ENCODE measurements at regions not wholly inside any gene's neighbourhood (a gene's known extent, or its start where the extent isn't known, plus 50 kb on each side); places are given as distances from the start of the nearest gene placed in this dataset.

GRCh38 chr1:69363236-69363635 is 204.5 kb upstream of the LRRC7 start:
- no peak for TF ChIP-seq ELF4 (IDR thresholded peaks at IDR 0.05)
- TF ChIP-seq SUZ12 (IDR thresholded peaks at IDR 0.05), result no peak
- TF ChIP-seq HDGF (IDR thresholded peaks at IDR 0.05; ENCODE audit: borderline replicate concordance), result no peak
- TF ChIP-seq ZNF384 (IDR thresholded peaks at IDR 0.05), result no peak
- TF ChIP-seq NFRKB (IDR thresholded peaks at IDR 0.05), result no peak
- no peak for TF ChIP-seq FOXA1 (IDR thresholded peaks at IDR 0.05)
- no peak for TF ChIP-seq FOXK2 (IDR thresholded peaks at IDR 0.05)
- TF ChIP-seq TARDBP (IDR thresholded peaks at IDR 0.05), result no peak
- TF ChIP-seq L3MBTL2 (conservative IDR thresholded peaks at IDR 0.05), result no peak
- no peak for TF ChIP-seq CTBP1 (IDR thresholded peaks at IDR 0.05; ENCODE audit: borderline replicate concordance)
- TF ChIP-seq LEF1 (IDR thresholded peaks at IDR 0.05; ENCODE audit: borderline replicate concordance), result no peak
- TF ChIP-seq SP1 (IDR thresholded peaks at IDR 0.05), result no peak
- no peak for TF ChIP-seq ARNT (IDR thresholded peaks at IDR 0.05)
- POLR2A ChIA-PET, result no interaction called here
- DNase-seq (ENCODE audit: extremely low spot score), result no peak
- CTCF ChIA-PET, result no interaction called here

- ChIA-PET CTCF (no interaction called here), POLR2A (no interaction called here)
- DNase-seq (ENCODE audit: extremely low spot score), result no peak
- TF ChIP-seq SP1 (IDR thresholded peaks at IDR 0.05) (no peak), ELF4 (IDR thresholded peaks at IDR 0.05) (no peak), HDGF (IDR thresholded peaks at IDR 0.05; ENCODE audit: borderline replicate concordance) (no peak), FOXK2 (IDR thresholded peaks at IDR 0.05) (no peak), FOXM1 (IDR thresholded peaks at IDR 0.05; ENCODE audit: borderline replicate concordance) (no peak), PKNOX1 (IDR thresholded peaks at IDR 0.05) (no peak), NFRKB (IDR thresholded peaks at IDR 0.05) (no peak), BHLHE40 (IDR thresholded peaks at IDR 0.05; ENCODE audit: borderline replicate concordance) (no peak)
Observed at GRCh38 chr1:69373520-69373919, 194.2 kb upstream of the LRRC7 start.

GRCh38 chr1:69376408-69376807 is 191.3 kb upstream of the LRRC7 start:
- no peak for DNase-seq (ENCODE audit: extremely low spot score)
- TF ChIP-seq ARNT (IDR thresholded peaks at IDR 0.05) (no peak), FOXK2 (IDR thresholded peaks at IDR 0.05) (no peak), FOXM1 (IDR thresholded peaks at IDR 0.05; ENCODE audit: borderline replicate concordance) (no peak), CTBP1 (IDR thresholded peaks at IDR 0.05; ENCODE audit: borderline replicate concordance) (no peak), PKNOX1 (IDR thresholded peaks at IDR 0.05) (no peak), ZNF384 (IDR thresholded peaks at IDR 0.05) (no peak), SUZ12 (IDR thresholded peaks at IDR 0.05) (no peak), TARDBP (IDR thresholded peaks at IDR 0.05) (no peak), LEF1 (IDR thresholded peaks at IDR 0.05; ENCODE audit: borderline replicate concordance) (no peak), L3MBTL2 (conservative IDR thresholded peaks at IDR 0.05) (no peak), SP1 (IDR thresholded peaks at IDR 0.05) (no peak), FOXA1 (IDR thresholded peaks at IDR 0.05) (no peak), BHLHE40 (IDR thresholded peaks at IDR 0.05; ENCODE audit: borderline replicate concordance) (no peak), ELF4 (IDR thresholded peaks at IDR 0.05) (no peak), NFRKB (IDR thresholded peaks at IDR 0.05) (no peak), HDGF (IDR thresholded peaks at IDR 0.05; ENCODE audit: borderline replicate concordance) (no peak)
- POLR2A ChIA-PET, result no interaction called here
- CTCF ChIA-PET, result no interaction called here

- TF ChIP-seq LEF1 (IDR thresholded peaks at IDR 0.05; ENCODE audit: borderline replicate concordance), result no peak
- TF ChIP-seq SP1 (IDR thresholded peaks at IDR 0.05), result no peak
- no peak for TF ChIP-seq ARNT (IDR thresholded peaks at IDR 0.05)
- no peak for TF ChIP-seq SUZ12 (IDR thresholded peaks at IDR 0.05)
- TF ChIP-seq TARDBP (IDR thresholded peaks at IDR 0.05), result no peak
- no peak for TF ChIP-seq FOXA1 (IDR thresholded peaks at IDR 0.05)
- TF ChIP-seq PKNOX1 (IDR thresholded peaks at IDR 0.05), result no peak
- TF ChIP-seq FOXM1 (IDR thresholded peaks at IDR 0.05; ENCODE audit: borderline replicate concordance), result no peak
- TF ChIP-seq CTBP1 (IDR thresholded peaks at IDR 0.05; ENCODE audit: borderline replicate concordance), result no peak
- TF ChIP-seq L3MBTL2 (conservative IDR thresholded peaks at IDR 0.05), result no peak
- TF ChIP-seq FOXK2 (IDR thresholded peaks at IDR 0.05), result no peak
- no peak for TF ChIP-seq NFRKB (IDR thresholded peaks at IDR 0.05)
- TF ChIP-seq HDGF (IDR thresholded peaks at IDR 0.05; ENCODE audit: borderline replicate concordance), result no peak
- no peak for TF ChIP-seq ELF4 (IDR thresholded peaks at IDR 0.05)
- TF ChIP-seq ZNF384 (IDR thresholded peaks at IDR 0.05), result no peak
- no peak for TF ChIP-seq BHLHE40 (IDR thresholded peaks at IDR 0.05; ENCODE audit: borderline replicate concordance)
- no peak for DNase-seq (ENCODE audit: extremely low spot score)
Observed at GRCh38 chr1:69377507-69377906, 190.2 kb upstream of the LRRC7 start.

GRCh38 chr1:69388044-69388443 is 179.7 kb upstream of the LRRC7 start:
- no peak for TF ChIP-seq FOXM1 (IDR thresholded peaks at IDR 0.05; ENCODE audit: borderline replicate concordance)
- no peak for TF ChIP-seq ZNF384 (IDR thresholded peaks at IDR 0.05)
- no peak for TF ChIP-seq TARDBP (IDR thresholded peaks at IDR 0.05)
- no peak for TF ChIP-seq NFRKB (IDR thresholded peaks at IDR 0.05)
- TF ChIP-seq L3MBTL2 (conservative IDR thresholded peaks at IDR 0.05), result no peak
- TF ChIP-seq ARNT (IDR thresholded peaks at IDR 0.05), result no peak
- TF ChIP-seq BHLHE40 (IDR thresholded peaks at IDR 0.05; ENCODE audit: borderline replicate concordance), result no peak
- no peak for TF ChIP-seq CTBP1 (IDR thresholded peaks at IDR 0.05; ENCODE audit: borderline replicate concordance)
- no peak for TF ChIP-seq FOXK2 (IDR thresholded peaks at IDR 0.05)
- no peak for TF ChIP-seq LEF1 (IDR thresholded peaks at IDR 0.05; ENCODE audit: borderline replicate concordance)
- TF ChIP-seq SUZ12 (IDR thresholded peaks at IDR 0.05), result no peak
- TF ChIP-seq FOXA1 (IDR thresholded peaks at IDR 0.05), result no peak
- TF ChIP-seq HDGF (IDR thresholded peaks at IDR 0.05; ENCODE audit: borderline replicate concordance), result no peak
- ChIA-PET CTCF (no interaction called here), POLR2A (no interaction called here)
- no peak for DNase-seq (ENCODE audit: extremely low spot score)

More at GRCh38 chr1:69377507-69377906, 190.2 kb upstream of the LRRC7 start:
- ChIA-PET POLR2A (no interaction called here), CTCF (no interaction called here)

- DNase-seq (ENCODE audit: extremely low spot score), result no peak
- POLR2A ChIA-PET, result no interaction called here
- CTCF ChIA-PET, result no interaction called here
- no peak for TF ChIP-seq ELF4 (IDR thresholded peaks at IDR 0.05)
Observed at GRCh38 chr1:69400128-69400527, 167.6 kb upstream of the LRRC7 start.

Data from HEK293T (cell line).